ENCODE measurements at regions not wholly inside any gene's neighbourhood (a gene's known extent, or its start where the extent isn't known, plus 50 kb on each side); places are given as distances from the start of the nearest gene placed in this dataset.

DNA sequence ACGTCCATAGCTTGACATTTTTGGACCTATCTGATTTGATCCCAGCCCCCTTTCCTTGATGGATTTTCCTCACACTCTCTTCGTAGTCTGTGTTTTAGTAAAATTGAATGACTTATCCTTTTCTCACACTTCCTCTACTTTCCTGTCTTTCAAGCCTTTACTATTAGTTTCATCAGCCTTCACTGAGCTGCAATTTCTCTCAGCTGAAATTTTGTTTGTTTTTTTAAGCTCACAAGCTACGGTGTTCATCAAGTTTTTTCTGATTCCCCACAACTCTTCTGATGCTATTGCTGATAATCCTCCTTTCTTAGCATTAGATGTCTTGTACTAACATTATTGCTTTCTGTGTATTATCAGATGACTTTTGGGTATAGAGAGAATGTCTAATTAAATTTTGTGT, 263.7 kb downstream of the TBX18 start:
- TF ChIP-seq, protein P1, sequence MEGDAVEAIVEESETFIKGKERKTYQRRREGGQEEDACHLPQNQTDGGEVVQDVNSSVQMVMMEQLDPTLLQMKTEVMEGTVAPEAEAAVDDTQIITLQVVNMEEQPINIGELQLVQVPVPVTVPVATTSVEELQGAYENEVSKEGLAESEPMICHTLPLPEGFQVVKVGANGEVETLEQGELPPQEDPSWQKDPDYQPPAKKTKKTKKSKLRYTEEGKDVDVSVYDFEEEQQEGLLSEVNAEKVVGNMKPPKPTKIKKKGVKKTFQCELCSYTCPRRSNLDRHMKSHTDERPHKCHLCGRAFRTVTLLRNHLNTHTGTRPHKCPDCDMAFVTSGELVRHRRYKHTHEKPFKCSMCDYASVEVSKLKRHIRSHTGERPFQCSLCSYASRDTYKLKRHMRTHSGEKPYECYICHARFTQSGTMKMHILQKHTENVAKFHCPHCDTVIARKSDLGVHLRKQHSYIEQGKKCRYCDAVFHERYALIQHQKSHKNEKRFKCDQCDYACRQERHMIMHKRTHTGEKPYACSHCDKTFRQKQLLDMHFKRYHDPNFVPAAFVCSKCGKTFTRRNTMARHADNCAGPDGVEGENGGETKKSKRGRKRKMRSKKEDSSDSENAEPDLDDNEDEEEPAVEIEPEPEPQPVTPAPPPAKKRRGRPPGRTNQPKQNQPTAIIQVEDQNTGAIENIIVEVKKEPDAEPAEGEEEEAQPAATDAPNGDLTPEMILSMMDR (conservative IDR thresholded peaks at IDR 0.05; ENCODE audit: low read length) = no peak
- no peak for TF ChIP-seq EZH2phosphoT487 (IDR thresholded peaks at IDR 0.05; ENCODE audit: borderline replicate concordance)
